A673 (cell line): ENCODE measurements at regions not wholly inside any gene's neighbourhood (a gene's known extent, or its start where the extent isn't known, plus 50 kb on each side); places are given as distances from the start of the nearest gene placed in this dataset.

Experiments used
- EZH2 ChIP-seq: fragments of 200-600 bp; sonication (generic); IDR thresholded peaks from 2 replicates; pipeline ENCODE4 v1.6.1; 2017; ENCODE audit warnings: borderline replicate concordance, low read depth, mild to moderate bottlenecking, mixed read lengths, antibody characterized with exemption, low read length; ENCODE audit not compliant: poor library complexity, severe bottlenecking
- TF ChIP-seq, protein P1 (sequence below): fragments of 300-800, 200-600 bp; sonication (generic); conservative IDR thresholded peaks from 2 replicates; pipeline ENCODE4 v1.5.1; 2017; ENCODE audit warnings: low read depth, mild to moderate bottlenecking, antibody characterized with exemption, low read length, moderate library complexity, mixed read lengths

DNA sequence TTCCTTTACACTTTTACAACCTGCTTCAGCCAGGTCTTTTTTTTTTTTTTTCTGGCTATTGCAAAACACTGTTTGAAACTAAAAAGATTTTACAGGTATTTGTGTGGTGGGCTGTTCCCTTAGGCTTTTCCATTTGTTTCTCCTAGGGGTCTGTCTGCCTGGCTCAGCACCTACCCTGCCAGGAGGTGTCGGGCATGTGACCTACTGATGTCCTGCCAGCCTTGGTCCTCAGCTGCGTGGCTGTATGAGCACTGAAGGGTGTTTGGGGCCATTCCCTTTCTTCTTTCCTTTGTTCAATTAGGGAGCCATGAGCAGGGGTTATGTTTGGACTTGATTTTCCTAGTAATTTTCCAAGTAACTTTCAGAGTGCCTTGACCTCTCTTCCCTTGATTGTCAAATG lies 269.2 kb upstream of the SALL1 start:
- TF ChIP-seq EZH2: no peak
- TF ChIP-seq, protein P1, sequence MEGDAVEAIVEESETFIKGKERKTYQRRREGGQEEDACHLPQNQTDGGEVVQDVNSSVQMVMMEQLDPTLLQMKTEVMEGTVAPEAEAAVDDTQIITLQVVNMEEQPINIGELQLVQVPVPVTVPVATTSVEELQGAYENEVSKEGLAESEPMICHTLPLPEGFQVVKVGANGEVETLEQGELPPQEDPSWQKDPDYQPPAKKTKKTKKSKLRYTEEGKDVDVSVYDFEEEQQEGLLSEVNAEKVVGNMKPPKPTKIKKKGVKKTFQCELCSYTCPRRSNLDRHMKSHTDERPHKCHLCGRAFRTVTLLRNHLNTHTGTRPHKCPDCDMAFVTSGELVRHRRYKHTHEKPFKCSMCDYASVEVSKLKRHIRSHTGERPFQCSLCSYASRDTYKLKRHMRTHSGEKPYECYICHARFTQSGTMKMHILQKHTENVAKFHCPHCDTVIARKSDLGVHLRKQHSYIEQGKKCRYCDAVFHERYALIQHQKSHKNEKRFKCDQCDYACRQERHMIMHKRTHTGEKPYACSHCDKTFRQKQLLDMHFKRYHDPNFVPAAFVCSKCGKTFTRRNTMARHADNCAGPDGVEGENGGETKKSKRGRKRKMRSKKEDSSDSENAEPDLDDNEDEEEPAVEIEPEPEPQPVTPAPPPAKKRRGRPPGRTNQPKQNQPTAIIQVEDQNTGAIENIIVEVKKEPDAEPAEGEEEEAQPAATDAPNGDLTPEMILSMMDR: no peak
